A549 (cell line): ENCODE measurements at regions not wholly inside any gene's neighbourhood (a gene's known extent, or its start where the extent isn't known, plus 50 kb on each side); places are given as distances from the start of the nearest gene placed in this dataset.

ENCODE experiments used
- ATAC-seq, 2 experiments: fragments of 200-7000 bp in 1 of 2; fragments of >200 bp in 1 of 2; cut with Nextera tagmentation in 1 of 2; cut with Tn5 transposase in 1 of 2; 3 replicates each; pipeline versions ENCODE4 v1.8.0 to v1.9.1; 2018 to 2020; ENCODE audit warnings: mild to moderate bottlenecking in 1 of 2, moderate library complexity in 1 of 2
- CTCF ChIA-PET: fragments of 300-600 bp; sonication (Branson Sonifier 250); formaldehyde crosslinking; extraction: SDS; loops from one replicate; lab custom pipeline; 2021; ENCODE audit warnings: antibody characterized with exemption, inconsistent platforms; lab: Yijun Ruan, JAX
- POLR2A ChIA-PET: fragments of 350-600 bp; formaldehyde crosslinking; extraction: SDS; loops from one replicate; lab custom pipeline; 2021; ENCODE audit warnings: antibody characterized with exemption, inconsistent platforms; lab: Yijun Ruan, JAX
- DNase-seq, 2 experiments: peaks; one replicate each; pipeline versions ENCODE4 v3.0.0 to v3.0.0-alpha.2; 2011 to 2016; ENCODE audit warnings: low read depth in 1 of 2, low spot score in 1 of 2
- FAIRE-seq: peaks from 2 replicates; lab custom pipeline; 2011; peaks lifted over from hg19 to GRCh38; lab: Jason Lieb, UNC
- H3K27ac ChIP-seq, 2 experiments: fragments of >200 bp; sonication (Bioruptor Twin); formaldehyde crosslinking; 3 replicates each; pipeline ENCODE4 v1.5.1; 2016 to 2017
- H3K4me1 ChIP-seq: fragments of >200 bp; sonication (Bioruptor Twin); formaldehyde crosslinking; 3 replicates; pipeline ENCODE4 v1.6.1; 2016
- H3K4me2 ChIP-seq: fragments of >200 bp; sonication (Bioruptor Twin); formaldehyde crosslinking; 3 replicates; pipeline ENCODE4 v1.6.1; 2016
- H3K4me3 ChIP-seq: fragments of >200 bp; sonication (Bioruptor Twin); formaldehyde crosslinking; 3 replicates; pipeline ENCODE4 v1.5.1; 2016
- H3K9me3 ChIP-seq: fragments of >200 bp; sonication (Bioruptor Twin); formaldehyde crosslinking; 3 replicates; pipeline ENCODE4 v1.6.1; 2016
- BCL3 ChIP-seq: fragments of >200 bp; sonication (Bioruptor Twin); formaldehyde crosslinking; IDR thresholded peaks from 3 replicates; pipeline ENCODE4 v1.6.1; 2016
- CEBPB ChIP-seq, 2 experiments: fragments of >200 bp in 1 of 2; sonication (Bioruptor Twin) in 1 of 2; formaldehyde crosslinking in 1 of 2; IDR thresholded peaks; 2 replicates each; pipeline ENCODE4 v1.6.1; 2012 to 2016
- CHD4 ChIP-seq: fragments of 200-600 bp; sonication (generic); IDR thresholded peaks from 2 replicates; pipeline ENCODE4 v1.6.1; 2016; ENCODE audit warnings: antibody characterized with exemption, mild to moderate bottlenecking, borderline replicate concordance
- CTCF ChIP-seq: fragments of >200 bp; sonication (Bioruptor Twin); formaldehyde crosslinking; IDR thresholded peaks from 3 replicates; pipeline ENCODE4 v1.5.1; 2016
- EHMT2 ChIP-seq: fragments of 200-600 bp; sonication (generic); IDR thresholded peaks from 2 replicates; pipeline ENCODE4 v1.6.1; 2016; ENCODE audit warnings: antibody characterized with exemption, low read depth, mild to moderate bottlenecking, moderate library complexity
- ELK1 ChIP-seq: fragments of 150-350 bp; IDR thresholded peaks from 2 replicates; pipeline ENCODE4 v1.6.1; 2014; ENCODE audit warnings: low read depth, mild to moderate bottlenecking, low read length
- FOSB ChIP-seq: fragments of 250-450 bp; sonication (Bioruptor Pico); IDR thresholded peaks from 2 replicates; pipeline ENCODE4 v1.5.0; 2020; ENCODE audit warnings: mild to moderate bottlenecking, moderate library complexity
- FOSL2 ChIP-seq, 2 experiments: fragments of 450-650 bp in 1 of 2; fragments of >200 bp in 1 of 2; sonication (Bioruptor Twin) in 1 of 2; formaldehyde crosslinking; IDR thresholded peaks; 2 replicates each; pipeline versions ENCODE4 v1.5.0 to v1.6.1; 2016 to 2020; ENCODE audit warnings: mild to moderate bottlenecking in 1 of 2, moderate library complexity in 1 of 2
- GATA3 ChIP-seq: IDR thresholded peaks from 2 replicates; pipeline ENCODE4 v1.6.1; 2012; ENCODE audit warnings: borderline replicate concordance
- HDAC2 ChIP-seq: fragments of 200-600 bp; sonication (generic); IDR thresholded peaks from 2 replicates; pipeline ENCODE4 v1.6.1; 2016
- HEYL ChIP-seq: fragments of 250-450 bp; sonication (Bioruptor Pico); IDR thresholded peaks from 2 replicates; pipeline ENCODE4 v1.8.0; 2021; ENCODE audit warnings: mild to moderate bottlenecking, moderate library complexity
- HOXA7 ChIP-seq: fragments of 250-450 bp; sonication (Bioruptor Pico); IDR thresholded peaks from 2 replicates; pipeline ENCODE4 v1.5.0; 2020; ENCODE audit warnings: mild to moderate bottlenecking, moderate library complexity
- JUNB ChIP-seq: fragments of >200 bp; sonication (Bioruptor Twin); formaldehyde crosslinking; IDR thresholded peaks from 2 replicates; pipeline ENCODE4 v1.6.1; 2016
- KDM1A ChIP-seq: fragments of 200-600 bp; sonication (generic); IDR thresholded peaks from 2 replicates; pipeline ENCODE4 v1.6.1; 2016; ENCODE audit warnings: low read depth, mild to moderate bottlenecking
- MAZ ChIP-seq: fragments of 150-350 bp; IDR thresholded peaks from 2 replicates; pipeline ENCODE4 v1.6.1; 2014; ENCODE audit warnings: antibody characterized with exemption, low read depth, low read length, borderline replicate concordance
- MYC ChIP-seq: IDR thresholded peaks from 2 replicates; pipeline ENCODE4 v1.6.1; 2012; ENCODE audit warnings: mild to moderate bottlenecking, inconsistent platforms, low read length, improper control_type of control experiment, borderline replicate concordance
- NFE2L2 ChIP-seq: fragments of 150-350 bp; conservative IDR thresholded peaks from 2 replicates; pipeline ENCODE4 v1.6.1; 2014; ENCODE audit warnings: low read length
- NPAS2 ChIP-seq: fragments of 250-450 bp; sonication (Bioruptor Pico); IDR thresholded peaks from 2 replicates; pipeline ENCODE4 v1.8.0; 2022; ENCODE audit warnings: mild to moderate bottlenecking, moderate library complexity, borderline replicate concordance
- PHF8 ChIP-seq: fragments of 200-600 bp; sonication (generic); IDR thresholded peaks from 2 replicates; pipeline ENCODE4 v1.6.1; 2016; ENCODE audit warnings: low read depth, mild to moderate bottlenecking, antibody characterized with exemption, moderate library complexity, borderline replicate concordance
- POLR2A ChIP-seq: IDR thresholded peaks from 2 replicates; pipeline ENCODE4 v1.6.1; 2012; ENCODE audit warnings: mild to moderate bottlenecking, low read length
- POLR2AphosphoS2 ChIP-seq: conservative IDR thresholded peaks from 2 replicates; pipeline ENCODE4 v1.6.1; 2012; ENCODE audit warnings: low read length, improper control_type of control experiment, inconsistent platforms
- RARB ChIP-seq: fragments of 250-450 bp; sonication (Bioruptor Pico); IDR thresholded peaks from 2 replicates; pipeline ENCODE4 v1.8.0; 2021; ENCODE audit warnings: mild to moderate bottlenecking, moderate library complexity
- REST ChIP-seq: fragments of 200-600 bp; sonication (generic); IDR thresholded peaks from 2 replicates; pipeline ENCODE4 v1.6.1; 2016; ENCODE audit warnings: antibody characterized with exemption, mild to moderate bottlenecking, moderate library complexity
- SMC3 ChIP-seq: fragments of >200 bp; sonication (Bioruptor Twin); formaldehyde crosslinking; IDR thresholded peaks from 3 replicates; pipeline ENCODE4 v1.6.1; 2018; ENCODE audit warnings: inconsistent platforms
- SREBF2 ChIP-seq: fragments of 450-650 bp; IDR thresholded peaks from 2 replicates; pipeline ENCODE4 v1.6.1; 2014; ENCODE audit warnings: mild to moderate bottlenecking, moderate library complexity
- TFCP2L1 ChIP-seq: fragments of 250-450 bp; sonication (Bioruptor Pico); IDR thresholded peaks from 2 replicates; pipeline ENCODE4 v1.5.0; 2021; ENCODE audit warnings: mild to moderate bottlenecking
- ZNF302 ChIP-seq: fragments of 250-450 bp; sonication (Bioruptor Pico); IDR thresholded peaks from 2 replicates; pipeline ENCODE4 v1.9.0; 2021; ENCODE audit warnings: inconsistent platforms, mild to moderate bottlenecking, moderate library complexity
- ZSCAN20 ChIP-seq: fragments of 250-450 bp; sonication (Bioruptor Pico); IDR thresholded peaks from 2 replicates; pipeline ENCODE4 v1.8.0; 2022; ENCODE audit warnings: mild to moderate bottlenecking, moderate library complexity
- WGBS: methylation state at CpG from one replicate; pipeline ENCODE4 v1.1.6; 2017; ENCODE audit errors: missing lambda C conversion rate; 5-methylcytosine and 5-hydroxymethylcytosine counted together
- TF ChIP-seq, protein P1 (sequence below): fragments of 250-450 bp; sonication (Bioruptor Pico); IDR thresholded peaks from 2 replicates; pipeline ENCODE4 v1.5.0; 2020; ENCODE audit warnings: low read depth, mild to moderate bottlenecking, moderate library complexity
- TF ChIP-seq, protein P2 (sequence below): IDR thresholded peaks from 2 replicates; pipeline ENCODE4 v1.6.1; 2012; ENCODE audit warnings: low read depth, borderline replicate concordance

- DNase-seq (no peak), FAIRE-seq (no peak), ATAC-seq (no peak)
- H3K4me2 ChIP-seq, result no peak overlapping the region
- 5% methylated on average over 3 of the region's 3 CpGs for WGBS
- no peaks in the 10 kb centered on the region; the same call in 2 of the 3 replicates for H3K9me3 ChIP-seq
- CTCF ChIA-PET, result no interaction called here
- no peak overlapping the region for H3K27ac ChIP-seq
- TF ChIP-seq CEBPB (IDR thresholded peaks at IDR 0.05), result no peak
- no peak for TF ChIP-seq REST
- no peak for TF ChIP-seq MAZ
- no peak for TF ChIP-seq NFE2L2
- TF ChIP-seq GATA3, result no peak
- TF ChIP-seq ZNF302 (CRISPR knock-in tag), result no peak
- no peak for TF ChIP-seq PHF8
- TF ChIP-seq ELK1, result no peak
- TF ChIP-seq, protein P1, sequence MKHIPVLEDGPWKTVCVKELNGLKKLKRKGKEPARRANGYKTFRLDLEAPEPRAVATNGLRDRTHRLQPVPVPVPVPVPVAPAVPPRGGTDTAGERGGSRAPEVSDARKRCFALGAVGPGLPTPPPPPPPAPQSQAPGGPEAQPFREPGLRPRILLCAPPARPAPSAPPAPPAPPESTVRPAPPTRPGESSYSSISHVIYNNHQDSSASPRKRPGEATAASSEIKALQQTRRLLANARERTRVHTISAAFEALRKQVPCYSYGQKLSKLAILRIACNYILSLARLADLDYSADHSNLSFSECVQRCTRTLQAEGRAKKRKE (CRISPR knock-in tag), result no peak
- no peak for TF ChIP-seq HDAC2
- TF ChIP-seq, protein P2, sequence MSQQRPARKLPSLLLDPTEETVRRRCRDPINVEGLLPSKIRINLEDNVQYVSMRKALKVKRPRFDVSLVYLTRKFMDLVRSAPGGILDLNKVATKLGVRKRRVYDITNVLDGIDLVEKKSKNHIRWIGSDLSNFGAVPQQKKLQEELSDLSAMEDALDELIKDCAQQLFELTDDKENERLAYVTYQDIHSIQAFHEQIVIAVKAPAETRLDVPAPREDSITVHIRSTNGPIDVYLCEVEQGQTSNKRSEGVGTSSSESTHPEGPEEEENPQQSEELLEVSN, result no peak
- no peak for TF ChIP-seq ZSCAN20 (CRISPR knock-in tag)
- TF ChIP-seq KDM1A, result no peak
- TF ChIP-seq BCL3, result no peak
- no peak for TF ChIP-seq FOSL2 (IDR thresholded peaks at IDR 0.05)
- TF ChIP-seq FOSL2 (CRISPR knock-in tag; IDR thresholded peaks at IDR 0.05), result no peak
- TF ChIP-seq HOXA7 (CRISPR knock-in tag), result no peak
- H3K4me3 ChIP-seq, result no peak overlapping the region
- POLR2A ChIA-PET, result no interaction called here
- H3K4me1 ChIP-seq, result no peaks in the 10 kb centered on the region
Measured at GRCh38 chr3:76869726-76870384, 170.0 kb upstream of the ROBO2 start.

- FAIRE-seq, result no peak
- no peak for TF ChIP-seq TFCP2L1 (CRISPR knock-in tag)
- no peak for TF ChIP-seq EHMT2
- no peak for TF ChIP-seq POLR2AphosphoS2
- TF ChIP-seq MYC, result no peak
- TF ChIP-seq HEYL (CRISPR knock-in tag), result no peak
- TF ChIP-seq SREBF2, result no peak
- no peak for TF ChIP-seq FOSB (CRISPR knock-in tag)
- TF ChIP-seq RARB (CRISPR knock-in tag), result no peak
- no peak for TF ChIP-seq NPAS2 (CRISPR knock-in tag)
- TF ChIP-seq NFE2L2, result no peak
- TF ChIP-seq CHD4, result no peak
- TF ChIP-seq CTCF, result no peak
- TF ChIP-seq POLR2A, result no peak
- TF ChIP-seq SMC3, result no peak
- no peak for TF ChIP-seq JUNB
- TF ChIP-seq, all 56 proteins: peak for 0
Measured at GRCh38 chr3:76871655-76872054, 168.2 kb upstream of the ROBO2 start.

More at GRCh38 chr3:76871655-76872054, 168.2 kb upstream of the ROBO2 start:
- ChIA-PET POLR2A (no interaction called here), CTCF (no interaction called here)
- Histone ChIP-seq H3K4me3 (no peak overlapping the region), H3K27ac (no peak overlapping the region), H3K4me1 (no peaks in the 10 kb centered on the region), H3K4me2 (no peak overlapping the region), H3K9me3 (no peaks in the 10 kb centered on the region; the same call in 2 of the 3 replicates)
- ATAC-seq, result no peak
- 21% methylated on average over 1 of the region's 1 CpG for WGBS
- DNase-seq, result no peak
